GM12873 (cell line): ENCODE measurements at regions not wholly inside any gene's neighbourhood (a gene's known extent, or its start where the extent isn't known, plus 50 kb on each side); places are given as distances from the start of the nearest gene placed in this dataset.

ENCODE experiments used
- TF ChIP-seq, protein P1 (sequence below): IDR thresholded peaks from 2 replicates; pipeline ENCODE4 v1.5.1; 2012; ENCODE audit warnings: low read depth, mild to moderate bottlenecking, moderate library complexity, low read length, control low read depth; ENCODE audit not compliant: insufficient read depth; ENCODE audit errors: missing control alignments

DNA sequence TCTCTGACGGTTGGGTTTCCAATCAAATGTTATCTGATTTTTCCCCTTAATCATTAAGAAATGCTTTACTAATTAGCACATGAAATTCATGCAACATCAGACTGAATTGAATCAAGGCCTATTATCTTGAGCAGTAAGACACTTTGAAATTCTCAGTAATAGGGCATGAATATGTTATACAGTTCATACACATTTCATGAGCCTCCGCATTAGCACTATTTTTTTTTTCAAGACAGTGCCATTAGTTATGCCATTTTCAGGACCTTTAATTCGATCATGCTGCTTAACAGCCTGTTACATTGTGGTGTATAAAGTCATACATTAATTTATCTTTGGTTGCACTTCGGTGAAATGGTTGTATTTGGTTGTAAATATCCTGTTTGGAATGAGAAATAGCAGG is 862.6 kb upstream of the GOT2 start:
- TF ChIP-seq, protein P1, sequence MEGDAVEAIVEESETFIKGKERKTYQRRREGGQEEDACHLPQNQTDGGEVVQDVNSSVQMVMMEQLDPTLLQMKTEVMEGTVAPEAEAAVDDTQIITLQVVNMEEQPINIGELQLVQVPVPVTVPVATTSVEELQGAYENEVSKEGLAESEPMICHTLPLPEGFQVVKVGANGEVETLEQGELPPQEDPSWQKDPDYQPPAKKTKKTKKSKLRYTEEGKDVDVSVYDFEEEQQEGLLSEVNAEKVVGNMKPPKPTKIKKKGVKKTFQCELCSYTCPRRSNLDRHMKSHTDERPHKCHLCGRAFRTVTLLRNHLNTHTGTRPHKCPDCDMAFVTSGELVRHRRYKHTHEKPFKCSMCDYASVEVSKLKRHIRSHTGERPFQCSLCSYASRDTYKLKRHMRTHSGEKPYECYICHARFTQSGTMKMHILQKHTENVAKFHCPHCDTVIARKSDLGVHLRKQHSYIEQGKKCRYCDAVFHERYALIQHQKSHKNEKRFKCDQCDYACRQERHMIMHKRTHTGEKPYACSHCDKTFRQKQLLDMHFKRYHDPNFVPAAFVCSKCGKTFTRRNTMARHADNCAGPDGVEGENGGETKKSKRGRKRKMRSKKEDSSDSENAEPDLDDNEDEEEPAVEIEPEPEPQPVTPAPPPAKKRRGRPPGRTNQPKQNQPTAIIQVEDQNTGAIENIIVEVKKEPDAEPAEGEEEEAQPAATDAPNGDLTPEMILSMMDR = no peak

DNA sequence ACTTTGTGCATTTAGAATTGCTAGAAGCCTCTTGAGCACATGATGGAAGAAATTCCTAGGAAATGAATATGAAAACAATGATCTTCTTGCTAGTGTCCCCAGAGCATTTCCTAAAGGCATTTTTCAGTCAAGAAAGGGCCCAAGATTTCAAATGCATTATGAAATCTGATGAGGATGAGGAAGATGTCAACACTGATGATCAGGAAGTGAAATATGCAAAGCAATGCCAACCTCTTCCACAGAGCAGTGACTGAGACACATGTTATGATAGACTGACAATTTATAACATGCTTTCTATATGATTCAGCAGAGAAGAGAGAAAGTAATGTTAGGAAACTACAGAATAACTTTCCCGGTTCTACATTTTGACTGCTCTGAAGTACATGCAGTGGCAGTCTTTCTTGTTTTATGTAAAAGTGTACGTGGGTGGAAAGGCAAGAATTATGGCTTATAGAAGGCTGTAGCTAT is 859.1 kb upstream of the GOT2 start:
- TF ChIP-seq, protein P1 = no peak

DNA sequence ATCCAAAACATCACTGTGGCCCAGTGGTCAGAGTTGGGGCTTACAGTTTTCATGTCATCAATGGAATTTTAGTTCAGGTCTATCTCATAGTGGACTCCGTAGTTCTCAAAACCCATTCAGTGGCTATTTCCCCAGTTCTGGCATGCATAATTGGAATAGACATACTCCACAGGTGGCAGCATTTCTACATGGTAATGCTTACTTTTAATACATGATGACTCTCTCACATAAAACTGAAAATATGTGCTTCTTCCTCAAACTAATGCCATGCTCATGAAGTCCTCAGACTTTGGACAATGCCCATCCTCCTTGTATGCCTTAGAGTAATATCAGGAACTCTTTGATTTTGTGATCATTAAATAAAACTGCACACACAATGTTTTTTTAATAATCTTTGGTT is 857.4 kb upstream of the GOT2 start:
- TF ChIP-seq, protein P1 = no peak

DNA sequence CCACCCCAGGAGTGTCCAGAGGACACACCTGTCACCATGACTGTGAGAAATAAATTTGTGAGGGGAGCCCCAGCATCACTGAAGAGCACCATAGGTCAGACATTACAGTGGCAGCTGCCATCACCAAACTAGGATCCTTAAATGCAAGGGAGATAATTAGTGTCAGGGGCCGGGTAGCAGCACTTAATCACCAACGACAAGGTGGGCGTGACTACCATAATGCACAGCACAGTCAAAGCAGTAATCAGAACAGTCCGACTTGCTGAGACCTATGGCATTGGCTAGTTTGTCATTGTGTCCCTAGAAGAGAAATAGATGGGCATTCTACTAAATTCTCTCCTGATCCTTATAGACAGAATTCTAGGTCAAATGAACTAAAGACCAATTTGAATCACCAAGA is 856.7 kb upstream of the GOT2 start:
- TF ChIP-seq, protein P1 = no peak

DNA sequence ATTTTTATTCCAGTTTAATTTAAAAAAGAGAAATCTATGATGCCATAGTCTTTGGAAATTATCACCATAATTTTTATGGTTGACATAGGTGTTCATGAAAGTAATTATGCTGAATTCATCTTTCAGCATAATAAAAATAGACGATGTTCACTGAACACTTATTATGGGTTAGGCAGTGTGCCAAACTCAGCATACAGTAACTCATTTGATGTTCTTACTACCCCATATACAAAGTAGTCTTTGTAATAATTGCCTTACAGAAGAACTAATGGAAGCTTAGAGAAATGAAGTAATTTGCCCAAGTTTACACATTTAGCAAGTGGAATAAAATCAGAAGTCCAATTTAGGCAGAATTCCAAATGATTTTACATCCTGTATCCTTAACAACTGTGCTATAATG is 852.2 kb upstream of the GOT2 start:
- TF ChIP-seq, protein P1 = no peak

DNA sequence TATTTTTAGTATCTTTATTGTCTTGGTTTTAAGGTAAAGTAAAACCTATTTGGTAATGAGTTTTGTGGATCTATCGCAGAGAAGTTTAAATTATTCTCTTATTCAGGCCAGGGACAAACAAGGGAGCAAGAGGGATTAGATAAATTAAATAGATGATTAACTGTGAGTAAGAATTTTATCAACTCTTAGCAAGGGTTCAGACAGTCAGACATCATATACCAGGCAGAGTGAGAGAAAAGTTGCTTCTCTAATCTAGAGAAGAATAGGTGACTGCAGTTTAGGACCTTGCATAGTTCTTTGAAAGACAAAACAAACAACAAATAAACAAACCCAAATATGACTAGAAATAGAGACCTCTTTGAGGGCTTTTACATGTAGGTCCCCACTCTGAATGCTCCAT is 840.2 kb upstream of the GOT2 start:
- TF ChIP-seq, protein P1 = no peak

DNA sequence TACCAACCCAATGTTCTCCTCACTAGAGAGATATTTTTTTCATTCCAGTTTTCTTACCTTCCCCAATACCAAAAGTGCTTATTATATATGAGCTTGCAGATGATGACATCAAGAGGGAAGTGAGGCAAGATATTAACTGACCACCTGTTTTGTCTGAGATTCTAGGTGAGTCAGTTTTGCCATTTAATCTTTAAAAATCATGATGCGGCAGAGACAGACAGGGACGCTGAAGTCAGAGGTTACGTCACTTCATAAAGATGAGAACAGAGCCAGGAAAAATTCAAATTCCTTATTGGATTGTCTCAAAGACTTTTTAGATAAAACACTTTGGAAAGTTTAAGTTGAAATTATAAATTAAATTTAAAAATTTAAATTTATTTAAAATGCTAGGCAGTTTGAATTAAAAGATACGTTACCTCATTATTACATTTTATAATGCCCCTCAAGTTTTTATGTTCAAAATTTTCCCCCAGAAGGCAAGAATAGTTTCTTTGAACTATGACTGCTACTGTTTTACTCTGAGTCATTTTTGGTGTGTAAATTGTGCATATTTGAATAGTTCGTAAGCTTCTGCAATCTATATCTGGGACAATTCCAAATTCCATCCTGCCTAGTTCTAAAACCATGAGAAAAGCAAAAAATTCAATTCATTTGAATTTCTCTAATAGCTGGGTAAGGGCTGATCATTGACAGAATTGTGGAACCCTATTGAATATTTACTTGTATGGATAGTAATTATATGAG is 839.6 kb upstream of the GOT2 start:
- TF ChIP-seq, protein P1 = no peak
